ENCODE measurements at regions not wholly inside any gene's neighbourhood (a gene's known extent, or its start where the extent isn't known, plus 50 kb on each side); places are given as distances from the start of the nearest gene placed in this dataset.

DNA sequence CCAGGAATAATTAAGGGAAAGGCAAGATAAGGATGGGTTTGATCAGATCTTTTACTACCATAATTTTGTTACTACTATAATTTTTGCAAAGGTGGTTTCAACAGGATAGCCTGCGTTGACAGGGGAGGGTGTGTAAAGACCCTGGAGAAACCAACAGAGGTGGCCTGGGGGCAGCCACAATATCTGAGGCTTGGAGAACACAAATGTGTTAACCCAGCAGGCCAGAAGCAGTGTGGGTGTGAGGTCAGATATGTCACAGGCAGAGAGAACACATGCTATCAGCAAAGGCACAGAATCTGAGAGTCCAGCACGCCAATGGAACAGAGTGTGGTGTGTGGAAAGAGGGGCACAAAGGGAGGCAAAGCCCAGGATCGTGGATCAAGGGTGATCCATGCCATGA lies 399.4 kb upstream of the TRIB2 start:
- Histone ChIP-seq H3K9me3 (ENCODE audit: insufficient read depth, low read length) (no peaks in the 10 kb centered on the region), H3K9ac (ENCODE audit: insufficient read length, low read depth) (no peak overlapping the region), H3K4me1 (ENCODE audit: insufficient read depth, insufficient read length) (no peaks in the 10 kb centered on the region), H3K4me3 (ENCODE audit: insufficient read length, low read depth) (no peak overlapping the region), H3K27me3 (ENCODE audit: insufficient read depth, insufficient read length) (no peaks in the 10 kb centered on the region), H3K36me3 (ENCODE audit: insufficient read depth, insufficient read length, low read length) (no peaks in the 10 kb centered on the region)
- DNase-seq (ENCODE audit: low read depth, low spot score): no peak
- no peak for TF ChIP-seq ZNF274 (IDR thresholded peaks at IDR 0.05; ENCODE audit: low read depth, low read length)
- TF ChIP-seq YY1 (IDR thresholded peaks at IDR 0.05; ENCODE audit: insufficient read depth, insufficient read length): no peak
- no peak for TF ChIP-seq SUZ12 (IDR thresholded peaks at IDR 0.05; ENCODE audit: extremely low read depth, insufficient read depth, insufficient read length)

DNA sequence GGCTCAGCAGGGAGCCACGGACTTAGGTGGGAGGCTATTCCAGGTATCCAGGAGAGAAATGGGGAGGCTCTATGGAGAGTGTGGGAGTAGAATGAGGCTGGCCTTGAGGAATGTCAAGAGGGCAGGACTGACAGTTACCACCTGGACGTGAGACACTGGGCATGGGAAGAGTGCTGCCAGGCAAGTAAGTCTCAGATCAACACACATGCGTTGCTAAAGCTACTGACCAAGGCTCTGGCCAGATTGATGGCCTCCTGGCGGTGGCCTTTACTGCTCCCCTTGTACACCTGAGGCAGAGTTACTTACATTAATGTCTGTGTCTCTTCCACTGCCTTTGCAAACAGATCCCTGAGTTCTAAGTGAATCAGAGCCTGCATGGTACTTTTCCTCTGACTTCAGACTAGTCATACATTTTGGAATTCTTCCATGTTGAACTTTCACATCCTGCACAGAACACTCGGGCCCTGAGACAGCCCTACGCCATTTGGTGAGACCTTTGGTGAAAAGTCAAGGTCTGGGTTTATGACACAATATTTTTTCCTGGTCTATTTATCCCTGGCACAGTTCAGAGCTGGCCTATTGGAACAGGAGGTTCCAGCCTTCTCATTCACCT lies 398.8 kb upstream of the TRIB2 start:
- no peaks in the 10 kb centered on the region for H3K36me3 ChIP-seq (ENCODE audit: insufficient read depth, insufficient read length, low read length)
- no peaks in the 10 kb centered on the region for H3K9me3 ChIP-seq (ENCODE audit: insufficient read depth, low read length)
- H3K4me3 ChIP-seq (ENCODE audit: insufficient read length, low read depth): no peak overlapping the region
- H3K27me3 ChIP-seq (ENCODE audit: insufficient read depth, insufficient read length): no peaks in the 10 kb centered on the region
- no peak overlapping the region for H3K9ac ChIP-seq (ENCODE audit: insufficient read length, low read depth)
- DNase-seq (ENCODE audit: low read depth, low spot score): no peak
- no peaks in the 10 kb centered on the region for H3K4me1 ChIP-seq (ENCODE audit: insufficient read depth, insufficient read length)
- TF ChIP-seq SUZ12 (IDR thresholded peaks at IDR 0.05; ENCODE audit: extremely low read depth, insufficient read depth, insufficient read length): no peak
- no peak for TF ChIP-seq YY1 (IDR thresholded peaks at IDR 0.05; ENCODE audit: insufficient read depth, insufficient read length)
- no peak for TF ChIP-seq ZNF274 (IDR thresholded peaks at IDR 0.05; ENCODE audit: low read depth, low read length)

DNA sequence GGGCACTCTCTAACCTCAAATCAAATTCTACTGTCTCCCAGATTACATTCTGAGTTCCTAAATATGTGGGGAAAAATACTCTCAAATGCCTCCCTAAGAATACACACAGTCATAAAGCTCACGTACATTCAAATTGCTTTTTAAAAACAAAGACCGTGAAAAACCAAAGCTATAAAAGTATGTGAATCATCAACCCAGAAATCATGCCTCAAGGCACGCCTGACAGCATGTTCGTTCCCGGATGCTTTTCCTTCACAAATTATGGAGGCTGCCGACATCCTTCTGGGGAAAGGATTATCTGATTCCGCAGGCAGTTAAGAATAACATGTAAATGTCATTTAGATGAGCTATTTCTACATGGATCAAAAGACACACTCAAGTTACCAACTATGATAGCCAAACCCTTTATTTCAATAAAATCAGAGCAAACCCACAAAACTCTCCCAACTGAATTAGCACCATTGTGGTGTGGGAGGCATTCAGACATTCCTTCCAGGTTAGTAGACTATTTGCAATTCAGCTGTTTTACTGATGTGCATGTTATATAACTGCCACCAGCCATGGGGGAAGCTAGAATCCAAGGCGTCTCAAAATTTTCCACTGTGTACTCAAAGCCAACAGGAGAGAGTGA lies 398.2 kb upstream of the TRIB2 start:
- H3K4me3 ChIP-seq (ENCODE audit: insufficient read length, low read depth): no peak overlapping the region
- H3K36me3 ChIP-seq (ENCODE audit: insufficient read depth, insufficient read length, low read length): no peaks in the 10 kb centered on the region
- no peak for TF ChIP-seq ZNF274 (IDR thresholded peaks at IDR 0.05; ENCODE audit: low read depth, low read length)
- no peak for TF ChIP-seq SUZ12 (IDR thresholded peaks at IDR 0.05; ENCODE audit: extremely low read depth, insufficient read depth, insufficient read length)
- TF ChIP-seq YY1 (IDR thresholded peaks at IDR 0.05; ENCODE audit: insufficient read depth, insufficient read length): no peak
- no peaks in the 10 kb centered on the region for H3K9me3 ChIP-seq (ENCODE audit: insufficient read depth, low read length)
- no peak overlapping the region for H3K9ac ChIP-seq (ENCODE audit: insufficient read length, low read depth)
- H3K27me3 ChIP-seq (ENCODE audit: insufficient read depth, insufficient read length): no peaks in the 10 kb centered on the region
- no peaks in the 10 kb centered on the region for H3K4me1 ChIP-seq (ENCODE audit: insufficient read depth, insufficient read length)
- no peak for DNase-seq (ENCODE audit: low read depth, low spot score)

DNA sequence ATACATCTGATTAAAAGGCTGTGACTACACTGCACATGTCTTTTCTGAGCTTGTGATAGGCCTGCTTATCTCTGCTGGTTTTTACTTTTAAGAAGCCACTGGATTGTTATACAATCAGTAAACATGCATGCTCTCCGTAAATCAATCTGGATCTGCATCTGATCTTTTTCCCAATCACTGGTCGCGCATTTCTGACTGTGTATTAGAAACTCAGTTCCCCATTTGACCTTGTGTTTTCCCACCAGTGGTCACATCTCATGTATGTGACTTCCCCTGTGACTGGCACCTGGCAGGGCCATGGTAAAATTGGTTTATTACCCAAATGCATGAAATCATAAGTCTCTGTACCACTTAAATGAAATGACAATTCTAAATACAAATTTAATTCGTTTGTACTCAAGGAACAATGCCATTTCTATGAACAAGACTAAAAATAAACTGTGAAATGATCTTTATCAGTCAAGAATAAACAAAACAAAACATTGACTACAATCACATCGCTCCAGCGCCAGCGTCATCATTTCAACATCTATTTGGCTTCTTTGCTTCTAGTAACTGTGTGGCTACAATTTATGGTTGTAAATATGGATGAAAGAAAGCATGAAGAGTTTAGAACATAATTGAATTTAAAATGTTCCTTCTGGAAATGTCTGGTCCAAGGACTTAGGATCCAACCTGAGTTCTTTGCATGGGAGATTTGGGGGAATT lies 396.6 kb upstream of the TRIB2 start:
- no peak for TF ChIP-seq ZNF274 (IDR thresholded peaks at IDR 0.05; ENCODE audit: low read depth, low read length)
- no peak for TF ChIP-seq YY1 (IDR thresholded peaks at IDR 0.05; ENCODE audit: insufficient read depth, insufficient read length)
- no peak for TF ChIP-seq SUZ12 (IDR thresholded peaks at IDR 0.05; ENCODE audit: extremely low read depth, insufficient read depth, insufficient read length)
- Histone ChIP-seq H3K4me3 (ENCODE audit: insufficient read length, low read depth) (no peak overlapping the region), H3K27me3 (ENCODE audit: insufficient read depth, insufficient read length) (no peaks in the 10 kb centered on the region), H3K36me3 (ENCODE audit: insufficient read depth, insufficient read length, low read length) (no peaks in the 10 kb centered on the region), H3K9me3 (ENCODE audit: insufficient read depth, low read length) (no peaks in the 10 kb centered on the region), H3K4me1 (ENCODE audit: insufficient read depth, insufficient read length) (no peaks in the 10 kb centered on the region), H3K9ac (ENCODE audit: insufficient read length, low read depth) (no peak overlapping the region)
- DNase-seq (ENCODE audit: low read depth, low spot score): no peak

DNA sequence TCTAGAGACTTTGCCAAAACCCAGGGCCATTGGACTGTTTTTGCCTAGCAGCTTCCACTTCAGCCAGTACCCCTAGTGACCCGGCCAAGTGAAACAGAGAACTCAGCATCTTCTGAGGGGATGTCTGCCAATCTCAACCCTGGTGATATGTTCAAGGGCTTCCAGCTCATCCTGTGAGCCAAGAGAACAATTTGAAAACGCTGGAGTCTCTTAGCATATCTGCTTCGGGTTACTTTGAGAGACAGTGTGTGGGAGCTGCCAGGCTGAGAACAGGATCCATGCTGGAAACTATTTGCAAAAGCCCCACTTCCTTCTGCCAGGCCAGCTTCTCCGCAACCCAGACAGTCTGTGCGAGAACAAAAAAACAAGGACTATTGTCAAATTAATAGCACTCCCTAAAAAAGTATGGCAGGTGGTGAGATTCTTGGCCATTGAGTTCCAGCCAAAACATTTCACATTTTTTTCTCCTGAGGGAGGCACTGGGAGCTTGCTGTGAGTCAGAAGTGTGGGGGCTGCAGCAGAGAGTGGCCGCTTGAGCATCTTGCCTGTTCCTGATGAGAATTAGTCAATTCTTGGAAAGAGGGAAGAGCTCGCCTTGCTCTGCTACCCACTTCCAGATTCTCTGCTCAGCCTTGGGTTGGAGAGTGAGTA lies 395.6 kb upstream of the TRIB2 start:
- Histone ChIP-seq H3K4me3 (ENCODE audit: insufficient read length, low read depth) (no peak overlapping the region), H3K9ac (ENCODE audit: insufficient read length, low read depth) (no peak overlapping the region), H3K36me3 (ENCODE audit: insufficient read depth, insufficient read length, low read length) (no peaks in the 10 kb centered on the region), H3K27me3 (ENCODE audit: insufficient read depth, insufficient read length) (no peaks in the 10 kb centered on the region), H3K4me1 (ENCODE audit: insufficient read depth, insufficient read length) (no peaks in the 10 kb centered on the region), H3K9me3 (ENCODE audit: insufficient read depth, low read length) (no peaks in the 10 kb centered on the region)
- DNase-seq (ENCODE audit: low read depth, low spot score): no peak
- TF ChIP-seq ZNF274 (IDR thresholded peaks at IDR 0.05; ENCODE audit: low read depth, low read length) (no peak), SUZ12 (IDR thresholded peaks at IDR 0.05; ENCODE audit: extremely low read depth, insufficient read depth, insufficient read length) (no peak), YY1 (IDR thresholded peaks at IDR 0.05; ENCODE audit: insufficient read depth, insufficient read length) (no peak)

DNA sequence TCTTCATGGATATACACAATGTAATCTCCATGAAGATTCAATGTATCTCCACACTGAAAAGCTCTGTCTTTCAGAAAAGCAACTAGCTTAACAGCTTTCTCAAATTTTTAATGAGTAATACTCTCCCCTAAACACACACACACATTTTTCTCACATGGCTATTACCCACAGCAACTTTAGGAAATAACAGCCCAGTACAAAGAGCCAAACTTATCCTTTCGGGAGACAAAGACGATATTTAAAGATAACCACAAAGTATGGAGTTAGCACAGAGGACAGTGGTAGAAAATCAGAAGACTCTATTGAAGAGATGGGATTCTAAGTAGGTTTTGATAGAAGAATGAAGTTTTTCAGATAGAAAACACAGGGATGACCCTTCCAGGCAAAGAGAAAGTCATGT lies 394.9 kb upstream of the TRIB2 start:
- DNase-seq (ENCODE audit: low read depth, low spot score): no peak
- no peaks in the 10 kb centered on the region for H3K9me3 ChIP-seq (ENCODE audit: insufficient read depth, low read length)
- H3K36me3 ChIP-seq (ENCODE audit: insufficient read depth, insufficient read length, low read length): no peaks in the 10 kb centered on the region
- no peak overlapping the region for H3K4me3 ChIP-seq (ENCODE audit: insufficient read length, low read depth)
- no peaks in the 10 kb centered on the region for H3K4me1 ChIP-seq (ENCODE audit: insufficient read depth, insufficient read length)
- TF ChIP-seq SUZ12 (IDR thresholded peaks at IDR 0.05; ENCODE audit: extremely low read depth, insufficient read depth, insufficient read length): no peak
- no peaks in the 10 kb centered on the region for H3K27me3 ChIP-seq (ENCODE audit: insufficient read depth, insufficient read length)
- H3K9ac ChIP-seq (ENCODE audit: insufficient read length, low read depth): no peak overlapping the region

DNA sequence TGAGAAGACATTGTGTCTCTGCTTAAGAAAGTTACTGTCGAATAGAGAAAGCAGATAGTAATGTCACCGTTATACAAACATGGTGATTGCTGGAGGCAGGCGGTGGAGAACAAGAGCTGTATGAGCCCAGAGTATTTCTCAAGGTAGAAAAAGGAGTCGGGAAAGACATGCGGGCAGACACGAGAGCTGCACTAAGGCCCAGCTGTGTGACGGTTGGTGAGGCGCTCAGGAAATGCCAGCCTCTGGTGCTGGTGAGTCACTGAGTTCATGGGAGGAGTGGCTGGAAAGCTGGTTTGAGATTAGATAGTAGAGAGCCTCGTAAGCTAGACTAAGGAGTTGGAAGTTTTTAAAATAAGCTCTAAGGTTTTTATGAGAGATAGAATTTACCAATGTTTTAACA lies 390.9 kb upstream of the TRIB2 start:
- Histone ChIP-seq H3K4me3 (ENCODE audit: insufficient read length, low read depth) (no peak overlapping the region), H3K4me1 (ENCODE audit: insufficient read depth, insufficient read length) (no peaks in the 10 kb centered on the region), H3K9me3 (ENCODE audit: insufficient read depth, low read length) (no peaks in the 10 kb centered on the region), H3K9ac (ENCODE audit: insufficient read length, low read depth) (no peak overlapping the region), H3K27me3 (ENCODE audit: insufficient read depth, insufficient read length) (no peaks in the 10 kb centered on the region), H3K36me3 (ENCODE audit: insufficient read depth, insufficient read length, low read length) (no peaks in the 10 kb centered on the region)
- no peak for TF ChIP-seq ZNF274 (IDR thresholded peaks at IDR 0.05; ENCODE audit: low read depth, low read length)
- TF ChIP-seq YY1 (IDR thresholded peaks at IDR 0.05; ENCODE audit: insufficient read depth, insufficient read length): no peak
- DNase-seq (ENCODE audit: low read depth, low spot score): no peak
